ENCODE measurements at regions not wholly inside any gene's neighbourhood (a gene's known extent, or its start where the extent isn't known, plus 50 kb on each side); places are given as distances from the start of the nearest gene placed in this dataset.

DNA sequence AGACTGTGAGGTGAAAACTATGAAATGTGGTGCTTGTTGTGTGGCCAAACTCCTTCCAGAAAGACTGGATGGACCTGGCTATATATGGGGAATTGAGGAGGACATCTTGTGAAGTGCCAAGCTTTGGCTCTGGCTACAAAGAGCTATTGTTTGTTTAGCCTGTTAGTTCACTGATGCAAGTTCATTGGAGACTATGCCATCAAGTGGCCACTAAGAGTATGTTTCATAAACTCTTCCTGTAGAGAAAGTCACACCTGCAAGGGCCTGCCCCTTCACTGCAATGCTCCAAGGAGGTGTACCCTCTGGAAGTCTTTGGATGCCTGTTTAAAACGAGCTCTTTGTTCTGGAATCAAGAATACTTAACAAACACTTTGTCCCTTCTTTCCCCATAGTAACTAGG, 382.0 kb downstream of the GABRG1 start:
- TF ChIP-seq CTCF (IDR thresholded peaks at IDR 0.05) = peak; percentile 64

DNA sequence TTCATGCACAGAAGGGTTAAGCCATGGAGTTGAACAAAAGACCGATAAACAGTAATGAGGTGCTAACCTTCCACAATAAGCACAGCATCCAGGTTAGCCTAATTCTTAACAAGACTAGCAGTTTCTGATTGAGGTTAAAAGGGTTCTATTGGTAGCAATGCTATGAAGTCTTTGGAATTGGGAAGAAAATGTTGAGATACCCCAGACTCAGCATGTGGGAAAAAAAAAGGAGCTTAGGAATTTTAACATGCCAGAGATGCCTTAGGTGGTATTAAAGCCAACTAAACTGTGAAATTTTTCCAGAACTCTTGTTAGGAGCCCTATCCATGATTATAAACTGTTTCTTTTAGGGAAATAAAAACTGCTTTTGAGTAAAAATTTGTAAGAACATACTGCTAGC, 391.7 kb downstream of the GABRG1 start:
- no peak for TF ChIP-seq CTCF (IDR thresholded peaks at IDR 0.05)

DNA sequence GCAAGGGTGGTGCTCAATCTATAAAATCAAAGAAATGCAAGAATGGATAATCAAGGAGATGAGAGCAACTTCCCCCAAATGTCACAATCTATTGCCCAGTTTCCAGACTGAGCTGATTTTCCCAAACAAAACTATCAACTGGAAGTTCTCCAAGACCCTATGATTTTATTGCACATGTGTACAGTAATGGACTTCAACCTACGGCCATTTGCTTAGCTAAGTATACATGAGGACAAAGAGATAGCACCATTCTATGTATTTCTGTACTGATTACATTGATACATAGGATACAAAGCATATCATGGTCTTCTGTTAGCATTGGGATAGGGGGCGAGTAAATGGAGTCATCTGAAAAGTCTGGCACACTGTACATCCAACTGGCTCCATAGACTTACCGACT, 407.8 kb downstream of the GABRG1 start:
- TF ChIP-seq CTCF (IDR thresholded peaks at IDR 0.05) = no peak

GRCh38 chr4:45713996-45714395, 409.9 kb downstream of the GABRG1 start:
- no peak for TF ChIP-seq CTCF (IDR thresholded peaks at IDR 0.05)

DNA sequence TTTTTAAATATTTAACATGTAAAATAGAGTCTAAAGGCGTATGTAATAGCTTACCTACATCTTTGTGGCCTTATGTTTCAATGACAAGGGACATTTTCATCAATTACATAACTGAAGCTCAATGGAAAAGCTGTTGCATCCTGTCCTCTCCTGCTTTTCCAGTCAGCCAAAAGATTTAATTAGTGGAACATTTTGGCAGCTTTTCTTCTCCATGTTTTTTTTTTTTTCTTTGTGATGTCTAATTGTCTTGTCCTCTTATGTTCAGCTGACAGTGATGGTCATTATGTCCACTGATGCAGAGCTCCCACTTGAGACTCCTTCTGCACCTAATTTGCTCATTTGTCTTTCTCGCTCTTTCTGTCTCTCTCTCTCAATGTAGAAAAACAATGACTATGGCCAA, 422.2 kb downstream of the GABRG1 start:
- TF ChIP-seq CTCF (IDR thresholded peaks at IDR 0.05) = no peak

DNA sequence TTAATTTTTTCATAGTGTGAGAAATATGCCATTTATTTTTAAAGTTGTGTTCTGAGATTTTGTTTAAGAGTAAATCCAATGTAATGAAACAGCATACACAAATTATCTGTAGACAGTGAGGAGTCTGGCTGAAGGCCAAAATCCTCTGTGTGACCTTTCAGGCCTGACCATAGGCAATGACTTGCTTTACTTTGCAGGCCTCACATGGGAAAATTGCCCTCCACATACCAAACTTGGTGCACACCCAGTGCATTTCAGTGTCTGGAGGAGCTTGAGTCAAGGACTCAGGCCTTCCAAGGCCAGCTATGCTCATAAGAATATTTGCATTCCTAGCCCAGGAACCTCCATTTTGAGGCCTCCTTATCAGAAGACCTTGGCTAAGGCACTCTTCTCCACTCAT, 430.1 kb downstream of the GABRG1 start:
- no peak for TF ChIP-seq CTCF (IDR thresholded peaks at IDR 0.05)

- TF ChIP-seq CTCF (IDR thresholded peaks at IDR 0.05) = no peak; the same call in 1 of the 2 replicates
These were observed 431.6 kb downstream of the GABRG1 start for GRCh38 chr4:45692131-45692735.

- no peak for TF ChIP-seq CTCF (IDR thresholded peaks at IDR 0.05)
These were observed 435.5 kb downstream of the GABRG1 start for GRCh38 chr4:45688341-45688740.
